Liver (tissue), 8 donors: ENCODE measurements at regions not wholly inside any gene's neighbourhood (a gene's known extent, or its start where the extent isn't known, plus 50 kb on each side); places are given as distances from the start of the nearest gene placed in this dataset.

Experiments used
- DNase-seq: peaks from one replicate; pipeline ENCODE4 v3.0.0-alpha.2; 2017; ENCODE audit warnings: low spot score
- H3K27ac ChIP-seq, 2 donors: one replicate each; pipeline ENCODE4 v1.7.0; 2013; ENCODE audit warnings: inconsistent platforms in 2 of 2, low read length in 2 of 2, control low read depth in 1 of 2, low read depth in 1 of 2, mild to moderate bottlenecking in 1 of 2
- H3K27me3 ChIP-seq, 4 donors: one replicate each; pipeline versions ENCODE4 v1.6.1 to v1.7.0; 2013; ENCODE audit warnings: low read length in 3 of 4, inconsistent platforms in 1 of 4, mild to moderate bottlenecking in 1 of 4, moderate library complexity in 1 of 4; ENCODE audit not compliant: control insufficient read depth in 4 of 4, insufficient read depth in 4 of 4
- H3K36me3 ChIP-seq, 4 donors: one replicate each; pipeline versions ENCODE4 v1.6.1 to v1.7.0; 2013; ENCODE audit warnings: low read length in 3 of 4, mild to moderate bottlenecking in 3 of 4, low read depth in 1 of 4, moderate library complexity in 1 of 4; ENCODE audit not compliant: control insufficient read depth in 4 of 4, insufficient read depth in 3 of 4
- H3K4me1 ChIP-seq, 4 donors: one replicate each; pipeline versions ENCODE4 v1.6.1 to v1.7.0; 2013; ENCODE audit warnings: low read length in 3 of 4, mild to moderate bottlenecking in 3 of 4, moderate library complexity in 1 of 4; ENCODE audit not compliant: control insufficient read depth in 4 of 4, insufficient read depth in 4 of 4
- H3K4me3 ChIP-seq, 3 donors: one replicate each; pipeline versions ENCODE4 v1.6.1 to v1.7.0; 2013; ENCODE audit warnings: low read length in 3 of 3, control low read depth in 1 of 3, low read depth in 1 of 3, mild to moderate bottlenecking in 1 of 3
- H3K9ac ChIP-seq, 2 donors: one replicate each; pipeline ENCODE4 v1.7.0; 2013; ENCODE audit warnings: low read length in 2 of 2, mild to moderate bottlenecking in 2 of 2, moderate library complexity in 2 of 2, control low read depth in 1 of 2, low read depth in 1 of 2
- H3K9me3 ChIP-seq, 4 donors: one replicate each; pipeline versions ENCODE4 v1.6.1 to v1.7.0; 2013; ENCODE audit warnings: low read length in 3 of 4; ENCODE audit not compliant: control insufficient read depth in 4 of 4
- EGR1 ChIP-seq, 2 donors: IDR thresholded peaks; 2 replicates each; pipeline ENCODE4 v1.6.1; 2016 to 2018; ENCODE audit warnings: antibody characterized with exemption in 2 of 2, low read depth in 2 of 2
- FOXA1 ChIP-seq: IDR thresholded peaks from 2 replicates; pipeline ENCODE4 v1.6.1; 2016; ENCODE audit warnings: antibody characterized with exemption
- FOXA2 ChIP-seq: IDR thresholded peaks from 2 replicates; pipeline ENCODE4 v1.6.1; 2016; ENCODE audit warnings: antibody characterized with exemption
- GABPA ChIP-seq, 2 donors: IDR thresholded peaks in 1 of 2; conservative IDR thresholded peaks in 1 of 2; 2 replicates each; pipeline ENCODE4 v1.6.1; 2016; ENCODE audit warnings: antibody characterized with exemption in 2 of 2, mild to moderate bottlenecking in 1 of 2, moderate library complexity in 1 of 2
- HNF4A ChIP-seq, 2 donors: conservative IDR thresholded peaks; 2 replicates each; pipeline ENCODE4 v1.6.1; 2016; ENCODE audit warnings: antibody characterized with exemption in 2 of 2, mild to moderate bottlenecking in 2 of 2
- HNF4G ChIP-seq: IDR thresholded peaks from 2 replicates; pipeline ENCODE4 v1.6.1; 2016; ENCODE audit warnings: antibody characterized with exemption
- JUND ChIP-seq, 2 donors: IDR thresholded peaks; 2 replicates each; pipeline ENCODE4 v1.6.1; 2016; ENCODE audit warnings: antibody characterized with exemption in 2 of 2
- NR2F2 ChIP-seq: IDR thresholded peaks from 2 replicates; pipeline ENCODE4 v1.6.1; 2016; ENCODE audit warnings: antibody characterized with exemption
- RAD21 ChIP-seq, 2 donors: IDR thresholded peaks; 2 replicates each; pipeline ENCODE4 v1.6.1; 2016; ENCODE audit warnings: antibody characterized with exemption in 2 of 2, mild to moderate bottlenecking in 2 of 2
- TAF1 ChIP-seq: conservative IDR thresholded peaks from 2 replicates; pipeline ENCODE4 v1.6.1; 2016; ENCODE audit warnings: antibody characterized with exemption, mild to moderate bottlenecking
- WGBS: extraction: QIAGEN DNeasy Blood & Tissue Kit; methylation state at CpG from one replicate; pipeline ENCODE4 v1.1.7; 2013; 5-methylcytosine and 5-hydroxymethylcytosine counted together
- TF ChIP-seq, protein P1 (sequence below): fragments of 150-350 bp; IDR thresholded peaks from 2 replicates; pipeline ENCODE4 v1.5.1; 2017; ENCODE audit warnings: improper control_type of control experiment, low read depth, low read length; ENCODE audit not compliant: missing input control
- TF ChIP-seq, protein P2 (sequence below): IDR thresholded peaks from 2 replicates; pipeline ENCODE4 v1.6.1; 2016; ENCODE audit warnings: antibody characterized with exemption
- TF ChIP-seq, protein P3 (sequence below): IDR thresholded peaks from 2 replicates; pipeline ENCODE4 v1.6.1; 2016; ENCODE audit warnings: antibody characterized with exemption
- TF ChIP-seq, protein P4 (sequence below): IDR thresholded peaks from 2 replicates; pipeline ENCODE4 v1.6.1; 2016; ENCODE audit warnings: antibody characterized with exemption
- donor health status: healthy.
- donor health status: healthy.
- donor health status: healthy.
- donor health status: healthy.
- donor health status: healthy.

DNA sequence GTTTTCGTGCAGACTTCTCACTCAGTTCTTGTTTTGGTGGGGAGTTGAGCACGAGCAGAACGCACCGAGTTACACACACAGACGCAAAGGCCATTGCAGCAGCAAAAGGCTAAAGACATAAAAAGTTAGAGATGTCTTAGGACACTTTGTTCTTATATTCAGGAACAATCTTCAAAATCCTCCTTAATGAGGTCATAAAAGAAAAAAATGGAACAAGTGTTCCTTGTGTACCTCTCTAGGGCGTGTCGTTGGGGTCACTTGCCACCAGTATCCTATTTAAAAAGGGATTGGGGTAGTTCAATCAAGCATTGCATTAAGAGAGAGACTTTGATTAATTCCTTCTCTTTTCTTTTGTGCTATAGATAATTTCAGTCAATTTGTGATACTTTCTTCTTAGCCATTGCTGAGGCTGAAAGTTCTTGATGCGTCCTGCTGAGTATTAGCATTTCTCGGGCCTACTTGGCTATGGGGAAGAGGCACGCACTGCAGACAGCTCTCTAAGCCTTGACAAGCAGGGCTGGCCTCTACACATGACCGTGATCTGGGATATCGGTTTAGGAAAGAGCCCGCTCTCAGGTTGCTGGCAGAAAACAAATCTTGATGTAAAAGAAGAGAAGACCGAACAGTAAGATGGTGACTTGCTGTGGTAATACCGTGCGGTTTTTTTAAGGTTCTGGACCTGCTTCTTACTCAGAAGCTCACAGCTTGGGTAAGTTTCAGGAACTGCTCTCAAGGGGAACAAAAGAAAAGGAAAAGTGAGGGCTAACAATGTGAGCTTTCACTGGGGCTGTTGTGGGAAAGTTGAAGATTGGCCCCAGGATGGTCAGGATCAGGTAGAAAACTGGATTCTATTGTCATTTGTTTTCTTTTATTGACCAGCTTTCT is 223.6 kb downstream of the TM9SF2 start:
- WGBS: 93% methylated on average over 16 of the region's 16 CpGs
- Histone ChIP-seq H3K4me1 (peaks cover 0 to 7% (median 0%) of the 10 kb centered on the region in 4 donors), H3K27me3 (no peaks in the 10 kb centered on the region), H3K36me3 (no peaks in the 10 kb centered on the region), H3K9me3 (no peaks in the 10 kb centered on the region), H3K4me3 (no peak overlapping the region), H3K9ac (no peak overlapping the region), H3K27ac (no peak overlapping the region)
- TF ChIP-seq GABPA (IDR thresholded peaks at IDR 0.05 in 1 of 2, conservative IDR thresholded peaks at IDR 0.05 in 1 of 2): no peak
- TF ChIP-seq, protein P1, sequence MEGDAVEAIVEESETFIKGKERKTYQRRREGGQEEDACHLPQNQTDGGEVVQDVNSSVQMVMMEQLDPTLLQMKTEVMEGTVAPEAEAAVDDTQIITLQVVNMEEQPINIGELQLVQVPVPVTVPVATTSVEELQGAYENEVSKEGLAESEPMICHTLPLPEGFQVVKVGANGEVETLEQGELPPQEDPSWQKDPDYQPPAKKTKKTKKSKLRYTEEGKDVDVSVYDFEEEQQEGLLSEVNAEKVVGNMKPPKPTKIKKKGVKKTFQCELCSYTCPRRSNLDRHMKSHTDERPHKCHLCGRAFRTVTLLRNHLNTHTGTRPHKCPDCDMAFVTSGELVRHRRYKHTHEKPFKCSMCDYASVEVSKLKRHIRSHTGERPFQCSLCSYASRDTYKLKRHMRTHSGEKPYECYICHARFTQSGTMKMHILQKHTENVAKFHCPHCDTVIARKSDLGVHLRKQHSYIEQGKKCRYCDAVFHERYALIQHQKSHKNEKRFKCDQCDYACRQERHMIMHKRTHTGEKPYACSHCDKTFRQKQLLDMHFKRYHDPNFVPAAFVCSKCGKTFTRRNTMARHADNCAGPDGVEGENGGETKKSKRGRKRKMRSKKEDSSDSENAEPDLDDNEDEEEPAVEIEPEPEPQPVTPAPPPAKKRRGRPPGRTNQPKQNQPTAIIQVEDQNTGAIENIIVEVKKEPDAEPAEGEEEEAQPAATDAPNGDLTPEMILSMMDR: no peak
- TF ChIP-seq, protein P2, sequence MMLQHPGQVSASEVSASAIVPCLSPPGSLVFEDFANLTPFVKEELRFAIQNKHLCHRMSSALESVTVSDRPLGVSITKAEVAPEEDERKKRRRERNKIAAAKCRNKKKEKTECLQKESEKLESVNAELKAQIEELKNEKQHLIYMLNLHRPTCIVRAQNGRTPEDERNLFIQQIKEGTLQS: no peak
- TF ChIP-seq HNF4G: no peak
- no peak for TF ChIP-seq FOXA1
- TF ChIP-seq TAF1: no peak
- TF ChIP-seq JUND (IDR thresholded peaks at IDR 0.05): no peak
- no peak for TF ChIP-seq EGR1 (IDR thresholded peaks at IDR 0.05; ENCODE audit: low read depth in 2 of 2)
- no peak for TF ChIP-seq NR2F2
- TF ChIP-seq FOXA2: no peak
- no peak for TF ChIP-seq HNF4A (conservative IDR thresholded peaks at IDR 0.05)
- TF ChIP-seq, protein P3, sequence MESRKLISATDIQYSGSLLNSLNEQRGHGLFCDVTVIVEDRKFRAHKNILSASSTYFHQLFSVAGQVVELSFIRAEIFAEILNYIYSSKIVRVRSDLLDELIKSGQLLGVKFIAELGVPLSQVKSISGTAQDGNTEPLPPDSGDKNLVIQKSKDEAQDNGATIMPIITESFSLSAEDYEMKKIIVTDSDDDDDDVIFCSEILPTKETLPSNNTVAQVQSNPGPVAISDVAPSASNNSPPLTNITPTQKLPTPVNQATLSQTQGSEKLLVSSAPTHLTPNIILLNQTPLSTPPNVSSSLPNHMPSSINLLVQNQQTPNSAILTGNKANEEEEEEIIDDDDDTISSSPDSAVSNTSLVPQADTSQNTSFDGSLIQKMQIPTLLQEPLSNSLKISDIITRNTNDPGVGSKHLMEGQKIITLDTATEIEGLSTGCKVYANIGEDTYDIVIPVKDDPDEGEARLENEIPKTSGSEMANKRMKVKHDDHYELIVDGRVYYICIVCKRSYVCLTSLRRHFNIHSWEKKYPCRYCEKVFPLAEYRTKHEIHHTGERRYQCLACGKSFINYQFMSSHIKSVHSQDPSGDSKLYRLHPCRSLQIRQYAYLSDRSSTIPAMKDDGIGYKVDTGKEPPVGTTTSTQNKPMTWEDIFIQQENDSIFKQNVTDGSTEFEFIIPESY: no peak
- no peak for TF ChIP-seq RAD21 (IDR thresholded peaks at IDR 0.05)
- no peak for DNase-seq

DNA sequence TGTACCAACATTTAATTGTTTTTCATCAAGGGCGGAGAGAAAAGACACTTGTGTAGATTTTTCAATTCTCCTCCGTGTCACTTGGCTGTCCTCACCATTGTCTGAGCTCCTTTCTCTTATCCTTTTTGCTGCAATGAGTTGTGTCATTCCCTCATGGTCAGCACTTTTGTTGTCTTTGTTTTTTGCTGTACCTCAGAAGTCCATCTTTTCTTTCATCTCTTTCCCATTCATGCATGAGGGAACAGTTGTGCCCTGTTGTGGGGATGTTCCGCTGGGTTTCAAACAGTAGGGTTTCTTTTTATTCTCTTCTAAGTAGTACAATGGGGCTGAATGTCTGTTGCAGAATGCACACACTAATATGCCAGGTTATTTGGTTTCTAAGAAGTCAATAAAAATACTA is 222.6 kb downstream of the TM9SF2 start:
- 95% methylated on average over 3 of the region's 3 CpGs for WGBS
- Histone ChIP-seq H3K4me1 (peaks cover 0 to 7% (median 0%) of the 10 kb centered on the region in 4 donors), H3K9ac (no peak overlapping the region), H3K27ac (no peak overlapping the region), H3K36me3 (no peaks in the 10 kb centered on the region), H3K9me3 (no peaks in the 10 kb centered on the region), H3K27me3 (no peaks in the 10 kb centered on the region), H3K4me3 (no peak overlapping the region)
- TF ChIP-seq, protein P4, sequence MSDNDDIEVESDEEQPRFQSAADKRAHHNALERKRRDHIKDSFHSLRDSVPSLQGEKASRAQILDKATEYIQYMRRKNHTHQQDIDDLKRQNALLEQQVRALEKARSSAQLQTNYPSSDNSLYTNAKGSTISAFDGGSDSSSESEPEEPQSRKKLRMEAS: no peak
- TF ChIP-seq FOXA1 (no peak), NR2F2 (no peak), GABPA (IDR thresholded peaks at IDR 0.05 in 1 of 2, conservative IDR thresholded peaks at IDR 0.05 in 1 of 2) (no peak)
- TF ChIP-seq, protein P1: no peak
- DNase-seq: no peak
